NCI-H524 (cell line): ENCODE measurements at regions not wholly inside any gene's neighbourhood (a gene's known extent, or its start where the extent isn't known, plus 50 kb on each side); places are given as distances from the start of the nearest gene placed in this dataset.
A peak's percentile ranks its signal among the peaks of the same experiment; 100 is the strongest.

ENCODE experiments used
- DNase-seq, 2 experiments: peaks; one replicate each; lab custom pipeline; 2025; lab: John Stamatoyannopoulos, UW

- DNase-seq: no peak
Measured at GRCh38 chr5:68352166-68352565, 136.6 kb downstream of the PIK3R1 start.

GRCh38 chr5:68353605-68354004, 138.0 kb downstream of the PIK3R1 start:
- DNase-seq: no peak

DNA sequence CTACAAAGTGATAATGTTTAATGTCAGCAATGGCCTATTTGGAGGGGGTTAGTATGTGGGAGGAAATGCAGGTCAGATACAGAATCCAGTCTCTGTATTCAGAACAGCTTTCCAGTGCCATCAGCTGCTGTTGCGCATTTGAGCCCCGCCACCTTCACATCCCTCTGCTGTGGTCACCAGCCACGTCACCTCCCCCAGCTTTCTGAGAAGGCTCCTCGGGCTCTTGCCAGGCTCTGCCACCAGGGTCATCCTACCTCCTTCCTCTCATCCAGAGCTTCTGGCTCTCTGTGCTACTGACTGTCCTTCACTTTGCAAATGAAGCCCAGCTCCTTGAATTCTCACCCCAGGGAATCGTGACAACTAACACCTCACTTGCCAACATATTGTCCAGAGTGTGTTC, 138.8 kb downstream of the PIK3R1 start:
- DNase-seq: no peak

DNA sequence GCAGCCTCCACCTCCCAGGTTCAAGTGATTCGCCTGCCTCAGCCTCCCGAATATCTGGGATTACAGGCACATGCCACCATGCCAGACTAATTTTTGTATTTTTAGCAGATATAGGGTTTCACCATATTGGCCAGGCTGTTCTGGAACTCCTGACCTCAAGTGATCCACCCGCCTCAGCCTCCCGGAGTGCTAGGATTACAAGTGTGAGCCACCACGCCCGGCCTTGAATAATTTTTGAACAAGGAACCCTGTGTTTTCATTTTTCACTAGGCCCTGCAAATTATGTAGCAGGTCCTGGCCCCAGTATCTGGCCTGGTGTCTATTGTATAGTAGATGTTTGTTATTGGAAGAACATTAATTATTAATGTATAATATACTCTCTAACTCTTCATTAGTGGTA, 140.7 kb downstream of the PIK3R1 start:
- no peak for DNase-seq

GRCh38 chr5:68356623-68357022, 141.1 kb downstream of the PIK3R1 start:
- DNase-seq: no peak

DNA sequence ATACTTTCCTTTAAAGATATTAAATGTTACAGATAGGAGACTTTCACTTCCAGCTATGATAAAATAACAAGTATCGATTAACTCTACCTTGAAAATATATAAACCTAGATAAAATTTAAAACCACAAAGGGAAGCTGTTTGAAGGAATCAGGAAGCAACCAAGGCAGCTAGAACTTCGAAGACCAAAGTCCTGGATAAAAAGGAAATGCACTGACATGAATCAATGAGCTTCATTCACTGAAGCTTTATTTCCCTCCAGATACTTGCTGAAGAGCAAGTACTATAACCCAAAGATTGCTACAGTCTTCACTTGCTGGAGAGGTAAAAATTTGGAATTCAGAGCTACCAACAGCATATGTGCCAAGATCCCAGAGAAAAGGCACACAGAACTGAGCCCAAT, 144.1 kb downstream of the PIK3R1 start:
- DNase-seq: no peak

- DNase-seq: no peak
Measured at GRCh38 chr5:68362331-68362730, 146.8 kb downstream of the PIK3R1 start.

- no peak for DNase-seq
Measured at GRCh38 chr5:68365889-68366288, 150.3 kb downstream of the PIK3R1 start.

DNA sequence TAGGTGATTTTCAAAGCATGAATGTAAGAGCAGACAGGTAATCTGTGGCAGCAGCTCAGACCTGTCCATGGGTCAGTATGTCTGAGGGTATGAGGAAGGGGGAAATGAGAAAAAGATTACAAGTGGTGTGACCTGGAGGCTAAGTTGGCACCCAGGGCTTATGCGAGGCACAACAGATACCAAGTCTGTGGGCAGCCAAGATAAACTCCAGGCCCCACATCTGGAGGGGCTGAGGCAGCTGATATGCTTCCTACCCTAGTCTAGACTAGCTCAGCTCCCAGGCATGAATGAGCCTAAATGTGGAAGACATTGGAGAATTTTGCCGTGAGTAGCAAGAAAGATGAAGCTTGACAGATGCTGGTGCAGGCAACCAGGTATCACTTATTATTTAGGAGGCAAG, 151.7 kb downstream of the PIK3R1 start:
- DNase-seq: no peak

DNA sequence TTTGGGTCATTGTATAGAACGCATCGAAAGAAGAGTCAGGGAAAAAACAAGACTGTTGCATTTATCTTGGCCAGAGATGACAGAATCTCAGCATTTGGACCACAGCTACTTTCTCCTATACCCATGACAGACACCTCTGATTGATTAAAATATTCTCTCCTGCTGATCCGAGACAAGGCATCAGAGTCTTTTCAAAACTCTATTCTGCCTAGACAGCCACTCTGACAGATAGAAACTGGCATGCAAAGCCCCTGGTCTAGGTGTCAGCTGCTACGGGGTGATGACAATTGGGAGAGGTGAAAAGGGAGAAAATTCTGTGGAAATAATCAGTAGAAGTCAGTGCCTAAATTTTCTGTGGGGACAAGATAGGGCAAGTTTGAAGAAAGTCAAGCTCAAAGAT, 152.2 kb downstream of the PIK3R1 start:
- no peak for DNase-seq

DNA sequence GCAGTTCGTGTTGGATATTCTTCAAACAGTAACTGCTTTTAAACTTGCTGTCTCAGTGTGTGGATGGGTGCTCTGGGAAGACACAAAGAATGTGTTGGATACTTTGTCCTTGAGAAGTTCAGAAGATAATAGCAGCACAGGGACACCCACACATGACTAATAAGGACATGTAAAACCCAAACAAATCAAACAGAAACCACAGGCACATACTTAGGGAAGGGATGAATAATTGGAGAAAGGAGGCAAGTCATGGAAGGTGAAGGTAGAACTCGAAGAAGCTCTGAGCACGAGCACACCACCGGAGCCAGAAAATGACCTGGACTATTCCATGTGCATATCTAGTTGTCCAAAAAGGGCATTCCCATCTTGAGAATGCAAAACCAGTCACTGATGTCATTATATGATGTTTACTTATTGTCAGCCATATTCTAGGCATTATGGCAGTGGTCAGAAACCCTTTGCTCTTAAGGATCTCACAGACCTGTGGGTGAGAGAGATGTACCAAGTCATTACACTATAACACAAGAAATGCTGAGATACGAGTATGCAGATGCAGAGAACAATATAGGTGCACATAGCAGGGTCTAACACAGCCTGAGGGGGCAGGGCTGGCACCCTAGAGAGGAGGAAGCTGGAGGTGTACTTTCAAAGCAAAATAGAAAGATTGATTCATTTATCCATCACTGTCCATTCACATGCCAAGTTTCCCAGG, 152.9 kb downstream of the PIK3R1 start:
- no peak for DNase-seq

DNA sequence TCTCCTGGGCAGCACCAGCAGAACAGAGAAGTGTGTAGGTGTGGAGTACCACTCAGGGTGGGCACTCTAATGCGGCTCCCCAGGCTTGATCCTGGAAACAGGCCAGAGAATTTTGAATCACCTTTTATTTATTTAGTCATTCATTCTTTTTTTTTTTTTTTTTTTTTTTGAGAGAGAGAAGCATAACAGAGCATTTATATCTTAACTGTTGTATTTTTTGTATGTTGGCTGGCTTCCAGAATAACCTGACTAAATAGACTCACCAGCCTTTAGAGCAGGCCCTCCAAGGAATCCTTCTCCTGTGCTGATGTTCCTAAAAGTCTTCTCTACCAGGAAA, 153.4 kb downstream of the PIK3R1 start:
- DNase-seq: no peak

DNA sequence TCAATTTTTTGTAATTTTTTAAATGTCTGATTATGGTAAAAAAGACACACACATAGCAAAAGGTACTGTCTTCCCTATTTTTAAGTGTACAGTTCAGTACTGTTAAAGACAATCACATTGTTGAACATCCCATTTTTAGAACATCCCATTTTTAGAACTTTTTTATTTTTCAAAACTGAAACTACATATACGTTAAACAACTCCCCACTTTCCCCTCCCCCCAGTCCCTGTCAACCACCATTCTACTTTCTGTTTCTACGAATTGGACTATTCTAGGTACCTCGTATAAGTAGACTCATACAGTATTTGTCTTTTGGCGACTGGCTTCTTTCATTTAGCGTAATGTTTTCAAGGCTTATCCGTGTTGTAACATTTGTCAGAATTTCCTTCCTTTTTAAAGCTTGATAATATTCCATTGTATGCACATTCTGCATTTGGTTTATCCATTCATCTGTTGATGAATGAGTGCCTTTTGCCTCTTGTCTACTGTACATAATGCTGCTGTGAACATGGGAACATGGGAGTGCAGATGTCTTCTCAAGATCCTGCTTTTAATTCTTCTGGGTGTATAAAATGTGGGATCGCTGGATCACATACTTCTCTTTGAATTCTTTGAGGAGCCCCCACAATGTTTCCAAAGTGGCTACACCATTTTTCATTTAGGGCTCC, 154.0 kb downstream of the PIK3R1 start:
- no peak for DNase-seq

GRCh38 chr5:68370196-68370595, 154.6 kb downstream of the PIK3R1 start:
- DNase-seq: no peak

GRCh38 chr5:68371607-68372006, 156.1 kb downstream of the PIK3R1 start:
- no peak for DNase-seq

- no peak for DNase-seq
Measured at GRCh38 chr5:68372161-68372560, 156.6 kb downstream of the PIK3R1 start.

GRCh38 chr5:68373050-68373449, 157.5 kb downstream of the PIK3R1 start:
- DNase-seq: no peak

DNA sequence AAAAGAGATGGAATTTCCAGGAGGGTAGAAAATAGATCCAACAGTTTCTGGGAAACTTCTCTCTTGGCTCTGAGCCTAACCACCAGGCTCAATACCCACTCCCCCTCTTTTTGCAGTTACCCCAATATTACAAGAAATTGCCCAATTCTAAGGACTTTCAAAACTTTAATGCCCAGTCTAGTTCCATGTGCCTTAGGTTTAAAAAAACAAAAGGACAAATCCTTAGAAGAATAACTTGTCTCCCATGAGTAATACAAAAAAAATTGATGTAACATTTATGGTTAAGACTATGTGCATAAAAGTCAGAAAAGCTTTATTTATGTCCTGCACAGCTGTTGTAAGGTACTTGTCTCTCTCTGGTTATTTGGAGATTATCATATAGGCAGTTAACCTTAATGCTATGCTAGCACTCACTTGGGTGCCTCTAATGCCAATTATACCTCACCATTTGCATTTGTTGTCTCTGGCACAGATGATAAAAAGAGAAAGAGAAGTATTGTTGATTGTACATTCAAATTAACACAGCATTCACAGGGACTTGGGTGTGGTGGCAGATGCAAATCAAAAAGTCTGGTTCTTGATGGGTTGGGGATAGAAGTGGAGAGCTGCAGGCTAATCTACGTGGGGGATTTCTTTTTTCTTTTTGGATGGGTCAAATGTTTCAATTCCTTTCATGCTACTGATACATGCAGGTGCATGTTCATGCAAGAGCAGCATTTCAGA, 159.4 kb downstream of the PIK3R1 start:
- peak; percentile 11 to 46 for DNase-seq

DNA sequence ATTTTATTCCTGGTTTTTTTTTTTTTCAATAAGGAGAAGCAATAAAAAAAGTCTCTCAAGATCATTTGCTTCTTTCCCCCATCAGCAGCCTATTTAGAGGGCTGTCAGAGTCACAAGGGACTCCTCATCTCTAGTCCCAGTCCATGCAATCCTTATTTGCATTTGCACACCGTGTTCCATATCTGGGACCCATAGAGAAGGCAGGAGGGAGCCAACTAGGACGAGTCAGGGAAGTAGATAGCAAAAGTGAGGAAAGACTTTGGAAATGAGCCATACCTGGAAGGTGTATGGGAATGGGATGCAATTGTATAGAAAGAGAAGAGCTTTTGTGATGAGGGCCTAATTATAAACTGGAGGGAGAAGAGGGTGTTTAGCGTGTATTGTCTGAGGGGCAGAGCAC, 160.0 kb downstream of the PIK3R1 start:
- DNase-seq: no peak

- DNase-seq: no peak
Measured at GRCh38 chr5:68376935-68377334, 161.4 kb downstream of the PIK3R1 start.

- no peak for DNase-seq
Measured at GRCh38 chr5:68377733-68378132, 162.2 kb downstream of the PIK3R1 start.

DNA sequence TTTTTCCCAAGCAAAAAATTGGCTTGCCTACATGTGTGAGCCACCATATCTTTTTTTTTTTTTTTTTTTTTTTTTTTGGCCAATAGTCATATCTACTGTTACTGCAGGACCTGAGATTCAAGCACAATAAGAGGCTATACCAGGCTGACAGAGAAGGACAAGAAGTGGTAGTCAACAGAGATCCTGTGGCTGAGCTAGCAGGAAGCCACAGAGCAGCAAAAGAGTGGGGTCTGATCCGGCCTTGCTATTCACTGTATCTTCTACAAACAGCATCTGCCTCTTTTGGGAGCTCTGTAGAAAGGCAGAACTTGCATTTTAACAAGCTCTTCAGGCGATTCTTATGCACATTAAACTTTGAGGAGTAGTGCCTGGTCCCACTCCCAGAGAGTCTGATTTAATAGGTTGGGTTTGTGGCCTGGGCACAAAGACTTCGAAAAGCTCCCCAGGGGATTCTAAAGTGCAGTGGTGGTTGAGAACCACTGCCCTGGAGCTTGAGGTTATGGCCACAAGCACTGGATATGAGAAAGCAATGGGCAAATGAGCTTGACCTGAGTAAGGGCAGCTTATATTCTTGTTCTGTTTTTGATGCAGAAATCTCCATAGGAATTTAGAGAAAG, 162.8 kb downstream of the PIK3R1 start:
- DNase-seq: no peak
